ENCODE measurements at regions not wholly inside any gene's neighbourhood (a gene's known extent, or its start where the extent isn't known, plus 50 kb on each side); places are given as distances from the start of the nearest gene placed in this dataset.

- Histone ChIP-seq H3K27ac (no peak overlapping the region), H3K36me3 (no peaks in the 10 kb centered on the region), H3K27me3 (no peaks in the 10 kb centered on the region), H3K4me1 (no peaks in the 10 kb centered on the region), H3K4me3 (no peak overlapping the region), H3K9me3 (no peaks in the 10 kb centered on the region)
- no peak for TF ChIP-seq CTCF (IDR thresholded peaks at IDR 0.05)
- no peak for DNase-seq (ENCODE audit: low spot score)
Observed at GRCh38 chr10:33066558-33067236, 108.7 kb upstream of the ITGB1 start.

GRCh38 chr10:33065111-33065510 is 107.1 kb upstream of the ITGB1 start:
- no peaks in the 10 kb centered on the region for H3K4me1 ChIP-seq
- H3K4me3 ChIP-seq, result no peak overlapping the region
- no peak for TF ChIP-seq CTCF (IDR thresholded peaks at IDR 0.05)
- no peaks in the 10 kb centered on the region for H3K36me3 ChIP-seq
- H3K27me3 ChIP-seq, result no peaks in the 10 kb centered on the region
- H3K27ac ChIP-seq, result no peak overlapping the region
- no peaks in the 10 kb centered on the region for H3K9me3 ChIP-seq
- DNase-seq (ENCODE audit: low spot score), result no peak

GRCh38 chr10:33064706-33065105 is 106.7 kb upstream of the ITGB1 start:
- Histone ChIP-seq H3K4me3 (no peak overlapping the region), H3K36me3 (no peaks in the 10 kb centered on the region), H3K27me3 (no peaks in the 10 kb centered on the region), H3K9me3 (no peaks in the 10 kb centered on the region), H3K27ac (no peak overlapping the region), H3K4me1 (no peaks in the 10 kb centered on the region)
- TF ChIP-seq CTCF (IDR thresholded peaks at IDR 0.05), result no peak
- no peak for DNase-seq (ENCODE audit: low spot score)

- DNase-seq (ENCODE audit: low spot score), result no peak
- no peak overlapping the region for H3K27ac ChIP-seq
- H3K27me3 ChIP-seq, result no peaks in the 10 kb centered on the region
- H3K9me3 ChIP-seq, result no peaks in the 10 kb centered on the region
- H3K4me1 ChIP-seq, result peaks cover 0 to 4% of the 10 kb centered on the region in 2 donors
- TF ChIP-seq CTCF (IDR thresholded peaks at IDR 0.05), result no peak
- H3K4me3 ChIP-seq, result no peak overlapping the region
- no peaks in the 10 kb centered on the region for H3K36me3 ChIP-seq
Observed at GRCh38 chr10:33057620-33058019, 99.6 kb upstream of the ITGB1 start.

GRCh38 chr10:33056828-33057596 is 99.0 kb upstream of the ITGB1 start:
- no peak overlapping the region for H3K4me3 ChIP-seq
- peaks cover 0 to 4% of the 10 kb centered on the region in 2 donors for H3K4me1 ChIP-seq
- H3K27me3 ChIP-seq, result no peaks in the 10 kb centered on the region
- DNase-seq (ENCODE audit: low spot score), result no peak
- H3K9me3 ChIP-seq, result no peaks in the 10 kb centered on the region
- H3K27ac ChIP-seq, result no peak overlapping the region
- no peak for TF ChIP-seq CTCF (IDR thresholded peaks at IDR 0.05)
- H3K36me3 ChIP-seq, result no peaks in the 10 kb centered on the region
